AML-193 (cell line): ENCODE measurements at regions not wholly inside any gene's neighbourhood (a gene's known extent, or its start where the extent isn't known, plus 50 kb on each side); places are given as distances from the start of the nearest gene placed in this dataset.

Source experiments
- DNase-seq, 2 experiments: peaks; one replicate each; lab custom pipeline; 2025; lab: John Stamatoyannopoulos, UW

DNA sequence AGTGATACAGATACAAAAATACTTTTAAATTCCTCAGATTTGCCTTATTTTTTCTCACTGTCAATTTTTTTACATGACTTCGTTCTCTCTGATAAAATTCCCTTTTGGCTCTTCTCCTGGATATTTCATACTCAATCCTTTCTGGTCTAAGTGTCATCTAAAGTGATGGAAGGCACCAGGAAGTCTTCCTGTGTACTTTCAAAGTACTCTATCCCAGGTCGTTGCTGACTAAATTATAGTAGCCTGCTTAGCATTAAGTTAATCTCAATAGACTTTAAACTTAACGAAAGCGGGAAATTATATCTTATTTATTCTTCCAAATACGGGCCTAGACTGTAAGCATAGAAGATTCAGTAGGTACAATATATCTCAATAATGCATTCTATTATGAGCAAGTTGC lies 67.8 kb downstream of the CASP12 start:
- no peak for DNase-seq

DNA sequence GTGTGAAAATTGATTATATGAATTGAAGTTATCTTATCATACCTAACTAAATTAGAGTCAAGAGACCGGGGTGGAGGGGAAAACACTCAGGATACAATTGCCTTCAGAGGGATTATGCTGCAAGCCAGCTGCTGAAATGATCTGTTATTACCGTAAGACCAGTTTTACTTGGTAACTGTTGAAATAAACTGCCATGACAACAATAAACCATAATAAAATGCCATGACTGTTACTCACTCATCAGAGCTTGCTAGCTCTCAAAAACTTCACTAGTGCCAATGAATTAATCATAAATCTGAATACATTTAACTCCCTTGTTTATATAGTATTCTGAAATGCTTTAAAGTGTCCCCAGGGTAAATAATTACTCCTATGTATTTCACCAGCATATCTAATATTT lies 68.2 kb downstream of the CASP12 start:
- DNase-seq = no peak

GRCh38 chr11:104826772-104827171 lies 71.5 kb downstream of the CASP12 start:
- no peak for DNase-seq

DNA sequence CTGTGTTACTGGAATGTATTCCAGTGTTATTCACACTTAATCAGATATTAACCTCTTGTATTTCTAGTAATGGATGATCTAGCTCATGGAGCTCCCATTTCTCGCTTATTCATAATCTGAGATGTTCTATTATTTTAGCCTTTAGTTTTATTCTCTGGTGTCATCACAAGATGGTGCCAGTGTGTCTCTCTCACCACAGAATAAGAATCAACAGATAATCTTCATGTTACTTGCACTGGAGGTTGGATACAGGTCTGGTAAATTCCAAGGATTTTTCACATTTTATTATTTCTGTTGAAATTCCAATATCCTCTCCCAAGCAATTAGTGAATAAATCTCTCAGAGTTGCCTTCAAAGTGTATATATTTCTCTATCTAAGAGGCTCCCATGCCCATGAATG lies 74.6 kb downstream of the CASP12 start:
- no peak for DNase-seq

DNA sequence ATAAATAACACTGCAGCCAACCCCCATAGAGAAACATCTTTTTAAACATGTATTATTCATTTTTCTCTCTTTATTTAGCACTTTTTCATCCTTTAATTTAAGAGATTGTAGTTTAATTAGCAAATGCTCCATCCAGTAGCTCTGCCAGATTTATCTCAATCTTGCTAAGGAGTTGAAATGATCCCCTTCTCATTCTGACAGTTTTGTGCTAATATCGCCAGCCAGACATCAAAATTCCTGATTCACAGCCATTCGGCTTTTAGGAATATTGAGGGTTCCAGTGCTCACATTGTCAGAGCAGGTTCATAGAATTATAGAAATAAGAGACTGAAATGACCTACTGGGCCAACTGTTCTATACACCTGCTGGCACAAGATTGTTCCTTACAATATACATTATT lies 77.8 kb downstream of the CASP12 start:
- no peak for DNase-seq

GRCh38 chr11:104819603-104820002 lies 78.7 kb downstream of the CASP12 start:
- no peak for DNase-seq

GRCh38 chr11:104819107-104819506 lies 79.2 kb downstream of the CASP12 start:
- DNase-seq = no peak

DNA sequence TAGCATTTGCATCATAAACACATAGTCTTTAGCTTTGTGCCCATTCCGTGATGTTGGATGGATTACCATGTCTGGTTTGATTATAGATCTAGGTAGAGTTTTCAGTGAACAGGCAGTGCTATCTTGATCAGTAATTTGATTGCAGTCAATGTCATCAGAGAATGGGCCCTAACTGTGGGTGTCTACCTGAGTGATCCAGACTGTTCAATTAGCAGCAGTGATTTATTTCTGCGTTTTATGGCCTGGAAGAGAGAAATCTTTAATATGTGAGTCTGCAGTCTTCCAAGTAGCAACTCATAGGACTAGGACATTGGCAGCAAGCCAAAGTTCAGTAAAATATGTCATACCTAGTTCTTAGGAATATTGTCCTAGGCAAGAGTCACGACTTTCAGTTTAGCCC lies 80.3 kb downstream of the CASP12 start:
- no peak for DNase-seq

- DNase-seq = no peak
These were observed 84.7 kb downstream of the CASP12 start for GRCh38 chr11:104813532-104813931.

- no peak for DNase-seq
These were observed 86.0 kb downstream of the CASP12 start for GRCh38 chr11:104812103-104812788.

DNA sequence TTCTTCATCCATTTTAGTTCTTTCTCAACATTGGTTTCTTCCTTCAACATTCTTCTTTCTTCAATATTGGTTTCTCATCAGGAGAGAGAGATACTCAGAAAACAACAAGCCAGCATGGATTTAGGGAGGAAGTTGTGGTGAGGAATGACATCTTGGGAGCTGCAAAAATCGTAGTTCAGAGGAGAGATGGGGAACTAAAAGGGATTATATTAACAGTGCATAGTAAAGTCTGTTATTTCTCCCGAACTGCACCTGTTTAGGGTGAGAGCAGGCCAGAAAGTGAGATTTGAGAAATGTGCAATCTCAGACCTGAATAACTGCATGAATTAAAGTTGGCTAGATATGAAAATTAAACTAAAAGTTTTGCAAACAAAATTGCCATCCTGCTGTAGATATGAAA lies 94.5 kb downstream of the CASP12 start:
- DNase-seq = no peak

DNA sequence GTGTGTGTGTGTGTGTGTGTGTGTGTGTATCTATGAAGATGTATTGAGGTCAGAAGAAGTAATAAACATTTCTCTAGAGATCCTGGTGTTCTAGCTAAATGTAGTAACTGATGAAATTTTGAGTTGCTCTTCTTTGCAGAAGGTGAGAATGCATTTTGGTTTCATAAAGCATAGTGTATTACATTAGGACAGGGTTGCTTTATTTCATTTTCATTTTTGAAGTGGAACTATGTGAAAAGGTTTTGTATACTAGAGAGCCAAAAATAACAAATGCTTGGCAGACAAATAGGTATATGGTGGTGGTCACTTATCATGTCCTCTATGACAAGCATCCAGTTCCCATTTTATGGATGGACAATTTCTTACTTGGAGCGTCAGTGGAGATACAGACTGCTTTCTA lies 99.0 kb downstream of the CASP12 start:
- no peak for DNase-seq

DNA sequence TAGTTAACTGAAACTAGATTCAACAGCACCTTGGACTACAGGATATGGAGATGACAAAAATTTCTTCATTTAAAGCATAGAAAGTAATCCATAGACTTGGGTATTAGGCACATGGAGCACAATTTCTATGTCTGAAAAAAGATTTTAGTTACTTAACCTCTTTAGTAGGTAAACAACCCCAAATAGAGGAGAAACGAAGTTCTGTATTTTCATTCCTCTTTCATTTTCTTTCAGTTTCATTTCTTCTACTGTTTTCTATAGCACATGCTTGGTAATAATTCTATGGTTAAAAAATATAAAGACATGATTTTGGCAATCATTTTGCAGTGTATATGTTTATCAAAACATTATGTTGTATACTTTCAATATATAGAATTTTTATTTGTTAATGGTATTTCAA lies 99.5 kb downstream of the CASP12 start:
- DNase-seq = peak in 1 of 2 experiments; percentile 17

DNA sequence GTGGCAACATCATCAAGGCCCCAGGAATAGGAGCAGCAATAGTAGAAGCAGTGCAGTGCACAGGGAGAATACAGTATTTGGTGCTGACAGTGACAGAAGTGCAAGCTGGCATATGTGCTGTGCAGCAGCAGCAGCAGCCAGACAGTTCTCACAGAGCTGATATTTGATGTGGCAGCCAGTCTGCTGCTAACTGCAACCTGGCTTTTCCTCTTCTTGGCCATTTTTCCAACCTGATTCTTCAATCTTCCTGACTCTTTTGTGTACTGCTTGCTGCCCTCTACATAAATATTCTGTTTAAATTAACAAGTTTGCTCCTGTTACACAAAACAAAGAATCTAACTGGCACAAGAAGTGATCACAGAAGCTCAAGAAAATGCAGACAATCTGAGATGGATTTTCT lies 102.0 kb downstream of the CASP12 start:
- DNase-seq = no peak

DNA sequence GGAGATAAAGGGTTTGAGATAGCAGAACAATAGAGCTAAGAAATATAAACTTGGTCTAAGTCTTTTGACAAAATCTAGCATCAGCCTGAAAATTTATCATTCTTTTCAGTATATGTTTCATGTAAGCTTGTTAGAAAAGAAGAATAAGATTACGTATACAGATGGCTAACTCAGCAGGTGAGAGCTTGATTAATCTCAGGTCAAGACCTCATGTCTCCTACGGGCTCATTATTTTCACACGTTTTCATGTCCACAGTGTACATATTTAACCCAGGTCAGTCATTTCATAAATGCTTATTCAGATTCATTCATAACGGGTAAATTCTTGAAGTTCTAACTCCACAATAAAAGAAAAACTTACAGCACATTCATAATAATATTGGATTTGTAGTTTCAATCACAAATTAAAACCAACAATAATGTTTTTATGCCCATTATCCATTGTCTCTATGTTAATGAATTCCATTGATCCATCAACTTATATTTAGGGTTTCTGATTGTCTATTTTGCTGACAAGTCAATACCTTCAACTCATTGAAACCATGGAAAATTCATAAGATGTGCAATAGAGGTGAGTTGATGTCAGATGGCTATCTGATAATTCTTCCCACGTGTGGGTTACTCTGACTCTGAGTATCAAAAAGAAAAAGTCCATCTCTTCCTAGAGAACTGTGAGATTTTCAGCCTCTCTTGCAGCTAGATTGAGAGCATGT lies 102.6 kb downstream of the CASP12 start:
- DNase-seq = no peak

DNA sequence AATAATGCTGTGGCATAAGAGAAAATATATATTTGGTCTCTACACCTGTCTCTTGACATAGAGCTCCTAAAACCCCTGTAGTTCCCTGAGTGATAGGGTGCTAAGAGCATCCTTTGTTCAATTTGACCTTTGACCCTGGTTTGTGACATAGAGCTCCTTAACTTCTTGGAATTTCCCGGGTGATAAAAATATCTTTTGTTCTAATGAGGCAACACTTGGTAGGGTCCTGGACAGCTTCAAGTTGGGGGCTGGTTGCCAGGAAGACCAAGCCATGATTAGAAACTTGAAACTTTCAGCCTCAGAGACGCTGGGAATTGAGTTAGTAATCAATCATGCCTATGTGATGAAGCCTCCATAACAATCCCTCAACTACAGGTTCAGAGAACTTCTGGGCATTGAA lies 105.4 kb downstream of the CASP12 start:
- no peak for DNase-seq

GRCh38 chr11:104791896-104792295 lies 106.4 kb downstream of the CASP12 start:
- no peak for DNase-seq

- no peak for DNase-seq
These were observed 113.4 kb downstream of the CASP12 start for GRCh38 chr11:104784684-104785460.

DNA sequence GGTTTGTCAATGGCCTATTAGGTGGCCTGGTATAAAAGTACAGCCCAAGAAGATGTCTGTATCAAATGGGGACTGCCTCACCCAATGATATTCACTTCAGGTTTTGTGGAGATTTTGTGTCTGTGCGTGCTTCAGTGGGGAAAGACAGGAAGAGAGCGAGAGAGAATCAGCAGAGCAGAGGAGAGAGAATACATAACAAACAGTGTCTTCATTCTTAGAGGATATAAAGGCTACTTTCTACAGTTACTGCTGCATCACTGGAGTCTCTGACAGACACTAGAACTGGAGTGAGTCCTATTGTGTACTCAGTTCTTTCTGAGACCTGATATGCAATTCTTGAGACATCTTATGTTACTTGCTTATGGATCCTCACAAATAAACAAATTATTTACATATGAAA lies 115.0 kb downstream of the CASP12 start:
- DNase-seq = no peak

- DNase-seq = no peak
These were observed 115.9 kb downstream of the CASP12 start for GRCh38 chr11:104782377-104782754.

GRCh38 chr11:104781719-104782376 lies 116.4 kb downstream of the CASP12 start:
- DNase-seq = no peak

- DNase-seq = no peak
These were observed 117.2 kb downstream of the CASP12 start for GRCh38 chr11:104781037-104781436.
